Omental fat pad (tissue), 3 donors: ENCODE measurements at regions not wholly inside any gene's neighbourhood (a gene's known extent, or its start where the extent isn't known, plus 50 kb on each side); places are given as distances from the start of the nearest gene placed in this dataset.
"Not testable (repeated sequence)": the region's sequence is repeated elsewhere in the genome, so short reads cannot be mapped to it uniquely, and the experiment has no call there.

Experiments used
- ATAC-seq: fragments of 150-250 bp; one replicate; pipeline ENCODE4 v1.9.1; 2016; ENCODE audit warnings: mild to moderate bottlenecking, moderate library complexity; ENCODE audit not compliant: low FRiP score
- DNase-seq: peaks from one replicate; pipeline ENCODE4 v3.0.0-alpha.2; 2019; ENCODE audit warnings: low spot score
- TF ChIP-seq, protein P1 (sequence below), 3 donors: fragments of 450-650 bp; IDR thresholded peaks; one replicate each; pipeline ENCODE4 v1.5.1; 2016 to 2017; ENCODE audit warnings: antibody characterized with exemption in 3 of 3, mild to moderate bottlenecking in 3 of 3, moderate library complexity in 2 of 3

DNA sequence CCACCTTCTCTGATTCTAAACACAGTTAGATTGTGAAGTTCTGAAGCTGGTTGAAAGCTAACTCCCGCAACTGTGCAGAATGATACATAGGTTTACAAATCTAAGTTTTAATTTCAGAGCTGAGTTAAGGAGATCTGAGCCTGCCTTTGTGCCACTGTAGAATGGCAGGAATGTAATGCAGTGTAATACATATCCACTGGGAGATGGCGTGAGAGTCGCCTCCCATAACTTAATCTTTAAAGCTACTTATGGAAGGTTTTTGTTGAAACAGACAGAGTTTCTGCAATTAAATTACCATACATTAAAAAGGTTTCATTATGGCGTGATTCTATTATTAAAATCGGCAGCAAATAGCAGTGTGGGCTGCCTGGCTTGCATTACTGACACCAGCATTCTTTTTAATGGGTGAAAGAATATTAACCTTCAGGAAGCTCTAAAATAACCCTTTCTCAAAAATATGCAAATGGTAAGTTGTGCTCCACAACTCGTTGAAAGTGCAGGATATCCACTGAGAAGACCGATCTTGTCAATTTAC, 257.4 kb downstream of the OLFM4 start:
- TF ChIP-seq, protein P1, sequence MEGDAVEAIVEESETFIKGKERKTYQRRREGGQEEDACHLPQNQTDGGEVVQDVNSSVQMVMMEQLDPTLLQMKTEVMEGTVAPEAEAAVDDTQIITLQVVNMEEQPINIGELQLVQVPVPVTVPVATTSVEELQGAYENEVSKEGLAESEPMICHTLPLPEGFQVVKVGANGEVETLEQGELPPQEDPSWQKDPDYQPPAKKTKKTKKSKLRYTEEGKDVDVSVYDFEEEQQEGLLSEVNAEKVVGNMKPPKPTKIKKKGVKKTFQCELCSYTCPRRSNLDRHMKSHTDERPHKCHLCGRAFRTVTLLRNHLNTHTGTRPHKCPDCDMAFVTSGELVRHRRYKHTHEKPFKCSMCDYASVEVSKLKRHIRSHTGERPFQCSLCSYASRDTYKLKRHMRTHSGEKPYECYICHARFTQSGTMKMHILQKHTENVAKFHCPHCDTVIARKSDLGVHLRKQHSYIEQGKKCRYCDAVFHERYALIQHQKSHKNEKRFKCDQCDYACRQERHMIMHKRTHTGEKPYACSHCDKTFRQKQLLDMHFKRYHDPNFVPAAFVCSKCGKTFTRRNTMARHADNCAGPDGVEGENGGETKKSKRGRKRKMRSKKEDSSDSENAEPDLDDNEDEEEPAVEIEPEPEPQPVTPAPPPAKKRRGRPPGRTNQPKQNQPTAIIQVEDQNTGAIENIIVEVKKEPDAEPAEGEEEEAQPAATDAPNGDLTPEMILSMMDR (IDR thresholded peaks at IDR 0.05): no peak
- no peak for ATAC-seq
- DNase-seq: no peak

DNA sequence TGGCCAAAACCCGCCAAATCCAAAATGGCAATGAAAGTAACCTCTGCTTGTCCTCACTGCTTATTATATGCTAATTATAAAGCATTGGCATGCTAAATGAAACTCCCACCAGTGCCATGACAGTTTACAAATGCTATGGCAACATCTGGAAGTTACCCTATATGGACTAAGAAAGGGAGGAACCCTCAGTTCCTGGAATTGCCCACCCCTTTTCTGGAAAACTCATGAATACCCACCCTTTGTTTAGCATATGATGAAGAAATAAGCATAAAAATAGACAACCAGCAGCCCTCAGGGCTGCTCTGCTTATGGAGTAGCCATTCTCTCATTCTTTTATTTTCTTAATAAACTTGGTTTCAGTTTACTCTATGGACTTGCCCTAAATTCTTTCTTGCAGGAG, 269.8 kb downstream of the OLFM4 start:
- no peak for ATAC-seq
- TF ChIP-seq, protein P1 (IDR thresholded peaks at IDR 0.05): no peak
- no peak for DNase-seq

DNA sequence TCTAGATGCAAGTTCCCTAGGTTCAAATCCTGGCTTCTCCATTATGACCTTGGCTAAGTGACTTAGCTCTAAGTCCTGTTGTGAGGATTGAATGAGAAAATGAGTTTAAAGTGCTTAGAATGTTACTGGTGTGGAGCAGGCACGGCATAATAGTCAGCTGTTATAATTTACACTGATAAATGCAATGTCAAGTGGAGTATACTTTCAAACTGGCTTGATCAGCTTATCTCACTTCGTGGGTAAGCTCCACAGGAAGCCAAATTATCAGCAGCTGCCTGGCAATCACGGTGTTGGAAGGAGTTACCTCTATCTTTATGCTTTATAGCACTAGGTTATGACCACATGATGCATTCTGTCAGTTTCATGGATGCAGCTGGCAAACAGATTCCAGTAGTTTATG, 272.8 kb downstream of the OLFM4 start:
- TF ChIP-seq, protein P1 (IDR thresholded peaks at IDR 0.05): no peak
- ATAC-seq (no peak), DNase-seq (no peak)

DNA sequence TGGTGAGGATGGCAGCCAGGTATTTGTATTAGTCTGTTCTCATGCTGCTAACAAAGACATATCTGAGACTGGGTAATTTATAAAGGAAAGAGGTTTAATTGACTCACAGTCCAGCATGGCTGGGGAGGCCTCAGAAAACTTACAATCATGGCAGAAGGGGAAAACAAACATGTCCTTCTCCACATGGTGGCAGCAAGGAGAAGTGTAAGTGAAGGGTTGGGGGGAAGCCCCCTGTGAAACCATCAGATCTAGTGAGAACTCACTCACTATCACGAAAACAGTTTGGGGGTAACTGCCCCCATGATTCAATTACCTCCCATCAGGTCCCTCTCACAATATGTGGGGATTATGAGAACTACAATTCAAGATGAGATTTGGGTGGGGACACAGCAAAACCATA, 276.8 kb downstream of the OLFM4 start:
- DNase-seq, ATAC-seq: not testable (repeated sequence)

DNA sequence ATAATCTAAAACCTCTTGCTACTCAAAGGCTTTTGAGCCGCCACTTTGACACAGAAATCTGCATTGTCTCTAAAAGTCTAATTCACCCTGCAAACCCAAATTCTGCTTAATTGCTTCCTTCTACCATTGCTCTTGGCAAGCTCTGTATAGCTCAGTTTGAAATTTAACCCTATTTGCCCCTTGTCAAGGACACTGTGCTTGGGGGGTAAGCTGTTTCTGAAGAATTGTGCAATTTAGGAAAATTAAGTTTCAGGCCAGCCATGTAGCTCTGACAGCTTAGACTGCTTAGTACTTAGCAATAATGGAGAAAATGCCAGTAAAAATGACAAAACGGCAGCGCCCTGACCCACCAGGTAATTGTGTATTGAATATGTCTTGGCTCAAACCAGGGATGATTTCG, 282.2 kb downstream of the OLFM4 start:
- ATAC-seq (no peak), DNase-seq (no peak)
- TF ChIP-seq, protein P1 (IDR thresholded peaks at IDR 0.05): no peak

DNA sequence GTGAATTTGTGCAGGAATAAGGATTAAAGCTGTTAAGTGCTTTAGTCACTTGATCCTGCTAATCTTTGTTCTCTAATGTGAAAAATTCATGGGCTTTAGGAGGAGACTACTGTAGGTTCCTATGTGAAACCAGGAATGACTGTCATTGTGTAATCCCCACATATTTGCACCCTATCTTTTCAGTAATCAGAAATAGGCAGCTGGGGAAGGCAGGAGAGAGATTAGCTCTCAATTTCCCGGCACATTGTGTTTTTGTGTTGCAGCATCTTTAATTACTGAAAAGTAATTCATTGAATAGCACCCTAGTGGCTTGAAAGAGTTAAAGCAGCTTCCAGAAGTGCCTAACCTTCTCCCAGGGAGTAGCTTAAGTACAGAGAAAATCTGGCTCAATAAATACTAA, 282.9 kb downstream of the OLFM4 start:
- ATAC-seq (no peak), DNase-seq (no peak)
- TF ChIP-seq, protein P1 (IDR thresholded peaks at IDR 0.05): no peak

DNA sequence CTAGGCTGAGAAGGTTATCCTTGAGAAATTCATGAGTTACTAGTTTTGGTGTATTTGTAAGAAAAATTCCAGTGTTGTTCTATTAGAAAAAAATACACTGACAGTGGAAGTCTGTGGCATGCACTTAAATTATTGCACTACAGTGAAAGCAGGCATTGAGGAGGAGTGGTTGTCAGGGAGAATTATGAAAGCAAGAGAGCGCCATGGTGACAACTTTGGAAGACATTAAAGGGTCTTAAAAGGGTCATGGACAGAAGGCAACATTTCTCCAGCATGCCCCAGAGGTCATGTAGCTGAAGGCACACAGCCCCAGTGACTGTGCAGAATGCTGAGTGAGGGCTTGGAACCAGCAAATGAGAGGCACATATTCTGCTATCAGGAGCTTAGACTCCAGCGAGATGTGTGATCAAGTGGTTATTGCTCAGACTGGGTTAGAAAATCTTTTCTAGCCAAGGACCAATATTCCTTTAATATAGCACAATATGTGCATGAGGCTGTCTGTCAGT, 292.7 kb downstream of the OLFM4 start:
- TF ChIP-seq, protein P1 (IDR thresholded peaks at IDR 0.05): no peak
- ATAC-seq: no peak

More for the DNA sequence above, 292.7 kb downstream of the OLFM4 start:
- no peak for DNase-seq
